GM21381 (cell line): ENCODE measurements at regions not wholly inside any gene's neighbourhood (a gene's known extent, or its start where the extent isn't known, plus 50 kb on each side); places are given as distances from the start of the nearest gene placed in this dataset.
A peak's percentile ranks its signal among the peaks of the same experiment; 100 is the strongest.
"Not testable (repeated sequence)": the region's sequence is repeated elsewhere in the genome, so short reads cannot be mapped to it uniquely, and the experiment has no call there.

Experiments used
- ATAC-seq: cut with Tn5 transposase; IDR thresholded peaks from one replicate; pipeline ENCODE4 v1.9.1; 2021; ENCODE audit warnings: mild to moderate bottlenecking, moderate library complexity; ENCODE audit not compliant: unreplicated experiment

DNA sequence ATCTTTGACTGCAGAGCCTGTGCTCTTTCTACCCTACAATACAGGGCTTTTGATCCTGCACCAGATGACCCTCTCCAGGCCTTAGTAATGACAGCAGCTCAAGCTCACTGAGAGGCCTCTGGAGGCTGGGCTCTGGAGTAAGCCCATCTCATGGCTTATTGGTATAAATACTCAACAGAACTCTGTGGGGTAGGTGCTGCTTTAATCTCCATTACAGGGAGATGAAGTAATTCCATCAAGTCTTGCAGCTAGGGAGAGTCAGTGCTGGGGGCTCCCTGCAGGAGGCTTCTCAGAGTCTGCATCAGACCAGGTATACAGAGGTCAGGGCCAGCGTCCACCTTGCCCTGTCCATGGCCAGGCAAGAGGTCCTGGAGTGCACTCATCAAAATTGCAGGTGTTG is 89.2 kb upstream of the SLC6A11 start:
- no peak for ATAC-seq

GRCh38 chr3:10729439-10729838 is 86.6 kb upstream of the SLC6A11 start:
- ATAC-seq: no peak

DNA sequence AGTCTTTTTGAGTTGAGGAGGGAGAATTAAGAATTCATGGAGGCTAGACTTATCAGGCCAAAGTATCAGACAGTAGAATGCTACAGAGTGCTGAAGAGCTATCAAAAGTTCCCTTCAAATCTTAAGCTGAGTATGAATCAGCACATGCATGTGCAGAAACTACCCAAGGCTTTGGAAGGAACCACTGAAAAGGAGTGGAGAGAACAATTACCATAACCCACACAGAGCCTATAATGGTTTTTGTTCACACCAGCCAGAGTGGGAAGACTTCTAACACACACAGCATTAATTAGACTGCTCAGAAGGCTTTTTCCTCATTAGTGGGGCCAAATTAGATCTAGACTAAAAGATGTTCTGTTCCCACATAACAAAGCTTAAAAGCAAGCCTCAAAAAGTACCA is 83.7 kb upstream of the SLC6A11 start:
- ATAC-seq: no peak

DNA sequence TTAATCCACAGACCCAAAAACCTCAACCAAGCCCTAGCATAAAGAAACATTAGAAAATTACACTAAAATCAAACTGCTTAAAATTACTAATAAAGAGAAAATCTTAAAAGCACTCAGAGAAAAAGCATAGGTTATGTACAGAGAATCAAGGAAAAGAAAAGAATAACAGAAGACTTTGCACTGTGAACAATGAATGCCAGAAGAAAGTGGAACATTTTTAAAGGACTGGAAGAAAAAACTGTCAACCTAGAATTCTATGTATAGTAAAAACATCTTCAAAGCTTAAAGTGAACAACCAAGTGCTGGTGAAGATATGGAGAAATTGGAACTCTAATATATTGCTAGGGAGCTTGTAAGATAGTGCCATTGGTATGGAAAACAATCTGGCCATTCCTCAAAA is 82.7 kb upstream of the SLC6A11 start:
- no peak for ATAC-seq

GRCh38 chr3:10736444-10736843 is 79.6 kb upstream of the SLC6A11 start:
- not testable (repeated sequence) for ATAC-seq

DNA sequence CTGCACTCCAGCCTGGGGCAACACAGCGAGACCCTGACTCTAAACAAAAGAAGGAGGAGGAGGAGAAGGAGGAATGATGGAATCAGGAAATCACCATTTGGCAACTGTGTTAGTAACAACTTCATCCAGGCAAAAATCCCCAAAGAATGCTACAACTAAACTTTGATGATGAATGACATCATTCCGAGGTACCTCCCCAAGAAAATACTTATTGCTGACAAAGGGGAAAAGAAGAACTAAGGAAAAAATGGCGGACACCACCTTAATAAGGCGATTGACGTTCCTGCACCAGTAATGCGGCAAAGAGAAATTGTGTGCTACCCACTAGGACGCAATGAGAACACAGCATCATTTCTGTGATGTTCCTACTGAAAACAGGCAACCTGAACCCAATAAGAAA is 78.2 kb upstream of the SLC6A11 start:
- ATAC-seq: no peak

GRCh38 chr3:10738688-10739372 is 77.2 kb upstream of the SLC6A11 start:
- no peak for ATAC-seq

- ATAC-seq: no peak
These were observed 75.1 kb upstream of the SLC6A11 start for GRCh38 chr3:10740954-10741353.

DNA sequence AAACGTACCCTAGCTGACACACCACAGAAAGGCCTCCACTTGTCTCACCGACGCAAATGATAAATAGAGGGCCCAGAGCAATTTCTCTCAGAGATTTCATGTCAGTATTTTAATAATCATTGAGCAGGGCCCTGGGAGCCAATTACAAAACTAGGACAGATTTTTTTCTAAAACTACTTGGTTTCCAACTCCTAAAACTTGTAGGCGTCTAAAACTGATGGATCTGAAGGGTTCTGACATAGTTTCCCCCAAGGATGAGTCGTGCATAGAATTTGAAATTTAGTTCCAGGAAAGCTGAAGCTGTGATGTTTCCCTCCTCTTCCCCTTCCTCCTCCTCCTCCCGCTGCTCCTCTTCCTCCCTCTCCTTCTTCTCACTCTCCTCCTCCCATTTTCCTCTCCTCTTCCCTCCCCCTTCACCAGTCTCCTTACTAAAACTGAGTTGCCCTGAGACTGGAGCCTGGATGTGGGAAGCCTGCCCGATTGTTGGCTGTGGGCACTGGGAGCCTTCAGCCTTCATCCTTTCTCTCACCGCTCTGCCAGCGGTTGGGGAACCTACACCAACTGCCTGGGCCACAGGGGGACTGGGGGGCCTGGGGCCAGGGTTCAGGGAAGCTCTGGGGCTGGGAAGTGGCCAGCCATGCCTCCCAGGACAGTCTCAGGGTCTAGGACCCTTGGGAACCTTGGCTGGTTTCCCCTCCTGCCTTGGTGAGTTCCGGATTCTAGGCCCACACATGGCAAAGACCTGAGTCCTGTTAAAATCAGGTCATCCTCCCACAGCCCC is 73.9 kb upstream of the SLC6A11 start:
- no peak for ATAC-seq

- no peak for ATAC-seq
These were observed 72.5 kb upstream of the SLC6A11 start for GRCh38 chr3:10743366-10744097.

DNA sequence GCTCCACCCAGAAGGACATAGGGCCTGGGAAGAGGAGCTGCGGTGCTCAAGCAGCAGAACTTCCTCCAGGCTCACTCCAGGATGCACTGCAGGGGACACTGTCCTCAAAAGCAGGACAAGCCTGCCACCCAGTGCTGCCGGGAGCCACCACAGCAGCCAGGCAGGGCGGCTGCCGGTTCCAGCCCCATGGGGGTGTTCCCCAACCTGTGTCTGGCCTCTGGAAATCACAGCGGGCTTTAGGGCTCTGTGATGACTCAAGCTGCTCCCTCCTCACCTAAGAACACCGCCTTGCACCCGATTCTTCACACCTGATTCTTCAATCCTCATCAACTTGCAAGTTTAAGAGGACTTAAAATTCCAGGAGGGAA is 71.9 kb upstream of the SLC6A11 start:
- ATAC-seq: no peak

DNA sequence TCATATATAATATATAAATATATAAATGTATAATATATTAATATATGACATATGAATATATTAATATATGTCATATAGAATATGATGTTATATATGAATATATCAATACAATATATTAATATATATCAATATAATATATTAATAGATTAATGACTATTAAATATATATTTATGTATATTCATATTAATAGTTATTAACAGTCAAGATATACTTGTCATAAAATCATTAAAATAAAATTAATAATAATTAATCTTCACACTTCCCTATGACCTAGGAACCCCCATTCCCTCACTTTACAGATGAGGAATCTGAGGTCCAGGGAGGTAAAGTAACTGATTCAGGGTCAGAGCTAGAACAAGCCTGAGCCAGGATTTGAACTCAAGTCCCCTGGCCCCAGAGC is 70.6 kb upstream of the SLC6A11 start:
- no peak for ATAC-seq

DNA sequence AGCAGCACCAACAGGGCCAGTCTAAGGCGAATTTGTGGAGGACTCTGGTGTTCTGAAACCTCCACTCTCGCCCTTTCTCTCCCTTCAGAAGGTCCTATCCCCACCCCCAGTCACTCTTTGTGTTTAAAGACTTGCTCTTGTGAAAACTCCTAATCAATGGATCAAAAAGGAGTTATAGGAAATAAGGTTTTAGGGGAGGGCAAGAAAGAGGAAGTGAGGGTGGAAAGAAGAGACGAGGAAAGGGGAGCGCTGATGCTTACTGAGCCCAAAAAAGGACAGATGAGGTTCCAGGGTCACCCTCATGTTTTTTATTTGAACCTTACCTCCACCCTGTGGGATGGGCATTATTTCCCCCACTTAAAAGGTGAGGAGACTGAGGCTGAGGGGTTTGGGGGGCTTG is 70.0 kb upstream of the SLC6A11 start:
- no peak for ATAC-seq

GRCh38 chr3:10746684-10747083 is 69.3 kb upstream of the SLC6A11 start:
- no peak for ATAC-seq

DNA sequence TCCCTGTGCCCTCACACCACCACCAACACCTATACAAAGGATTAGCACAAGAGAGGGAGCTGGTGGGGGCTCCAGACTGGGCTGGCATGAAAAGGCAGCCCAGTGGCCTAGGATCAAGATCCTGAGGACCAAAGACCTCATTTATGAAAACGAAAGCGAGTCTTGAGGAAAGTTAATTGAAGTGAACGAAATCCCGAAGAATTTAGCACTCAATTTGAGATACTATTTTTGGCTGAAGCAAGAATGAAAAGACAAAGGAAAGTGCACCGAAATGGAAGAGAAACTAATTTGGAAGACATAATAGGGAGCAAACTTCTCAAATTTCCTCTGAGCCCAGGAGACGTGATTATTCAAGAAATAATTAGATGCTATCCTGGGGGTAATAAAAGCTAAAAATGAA is 68.7 kb upstream of the SLC6A11 start:
- no peak for ATAC-seq

- ATAC-seq: no peak
These were observed 68.0 kb upstream of the SLC6A11 start for GRCh38 chr3:10748040-10748439.

GRCh38 chr3:10753964-10754363 is 62.1 kb upstream of the SLC6A11 start:
- ATAC-seq: no peak

DNA sequence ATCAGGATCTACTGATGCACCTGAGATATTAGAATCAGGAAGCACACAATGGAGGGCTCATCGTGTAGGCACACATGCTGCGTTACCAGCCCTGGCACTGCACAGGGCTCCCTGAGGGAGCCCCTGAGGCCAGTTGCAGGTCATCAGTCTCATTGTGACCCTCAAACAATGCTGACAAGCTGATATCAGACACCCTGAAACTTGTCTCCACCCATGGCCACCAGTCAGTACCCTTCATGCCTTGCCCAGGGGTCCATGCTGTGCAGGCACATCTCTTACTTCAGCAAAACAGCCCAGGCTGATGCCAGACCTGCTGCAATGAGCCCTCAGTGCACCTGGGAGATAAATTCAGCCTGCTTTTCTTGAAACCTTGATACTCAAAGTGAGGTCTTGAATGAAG is 59.5 kb upstream of the SLC6A11 start:
- ATAC-seq: no peak

DNA sequence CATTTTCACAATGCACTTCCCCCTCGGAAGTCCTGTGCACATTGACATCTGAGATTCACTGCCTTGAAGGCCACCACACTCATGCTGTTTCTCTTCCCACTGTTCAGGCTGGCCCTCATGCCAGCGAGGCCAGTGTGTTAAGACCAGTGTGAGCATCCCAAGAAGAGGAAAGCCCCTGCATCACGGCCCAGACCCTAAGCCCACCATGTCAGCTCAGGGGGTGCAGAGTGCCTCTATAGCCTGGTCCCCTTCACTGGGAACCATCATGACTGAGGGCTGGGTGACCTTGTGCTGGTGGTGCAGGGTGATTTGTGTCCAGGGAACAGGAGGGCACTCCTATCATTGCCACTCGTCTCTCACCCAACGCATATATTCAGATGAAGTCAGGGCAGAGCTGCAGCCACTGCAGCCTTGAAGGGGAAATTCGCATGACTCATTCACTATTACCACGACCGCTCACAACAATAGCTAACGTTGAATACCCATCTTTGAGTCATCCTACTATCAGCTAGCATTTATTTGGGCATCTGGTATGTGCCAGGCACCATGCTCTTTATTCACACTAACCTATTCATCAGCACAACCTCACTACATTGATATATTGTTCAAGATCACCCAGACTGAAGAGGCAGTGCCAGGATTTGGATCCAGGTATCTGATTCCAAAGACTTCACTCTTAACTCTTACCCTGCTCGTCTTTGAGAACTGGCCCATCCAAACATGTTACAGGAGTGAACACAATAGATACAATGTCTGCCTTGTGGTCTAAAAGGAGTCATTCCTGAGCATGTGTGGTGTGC is 58.8 kb upstream of the SLC6A11 start:
- ATAC-seq: no peak

- no peak for ATAC-seq
These were observed 58.3 kb upstream of the SLC6A11 start for GRCh38 chr3:10757821-10758130.

DNA sequence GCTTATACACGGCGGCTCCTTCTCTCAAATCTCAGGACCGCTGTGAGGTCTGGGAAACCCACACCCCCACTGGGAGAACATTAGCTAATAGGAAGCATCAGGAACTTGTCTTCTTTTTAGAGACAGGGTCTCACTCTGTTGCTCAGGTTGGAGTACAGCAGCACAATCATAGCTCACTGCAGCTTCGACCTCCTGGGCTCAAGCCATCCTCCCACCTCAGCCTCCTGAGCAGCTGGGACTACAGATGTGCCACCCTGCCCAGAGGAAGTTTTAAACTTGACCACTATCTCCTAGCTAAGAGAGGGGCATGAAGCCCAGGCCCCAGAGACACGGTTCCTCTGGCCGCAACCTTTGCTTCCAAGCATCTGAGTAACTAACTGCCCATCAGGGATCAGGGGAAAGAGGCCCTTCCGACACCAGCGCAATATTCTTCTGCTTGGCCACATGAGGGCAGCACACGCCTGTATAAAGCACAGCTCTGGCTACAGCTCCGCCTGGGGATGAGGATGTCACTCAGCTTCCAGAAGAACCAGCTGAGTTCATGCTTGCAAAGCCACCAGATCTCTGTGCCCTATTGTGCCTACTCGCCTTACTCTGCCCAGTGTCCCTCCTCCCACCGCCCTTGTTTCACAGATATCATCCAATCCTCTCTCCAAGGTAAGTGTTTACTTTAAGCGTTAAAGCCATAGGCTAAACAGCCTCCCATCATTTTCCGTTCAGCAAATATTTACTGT is 57.6 kb upstream of the SLC6A11 start:
- ATAC-seq: peak; percentile 61
